Fibroblast of lung (primary cell): ENCODE measurements at regions not wholly inside any gene's neighbourhood (a gene's known extent, or its start where the extent isn't known, plus 50 kb on each side); places are given as distances from the start of the nearest gene placed in this dataset.

Source experiments
- DNase-seq, 2 donors: peaks; one replicate each; pipeline versions ENCODE4 v3.0.0 to v3.0.0-alpha.2; 2010; ENCODE audit warnings: low read depth in 2 of 2
- H2AFZ ChIP-seq: 2 replicates; pipeline ENCODE4 v1.5.1; 2012; ENCODE audit warnings: low read length, control low read depth, inconsistent platforms
- H3K27ac ChIP-seq: 2 replicates; pipeline ENCODE4 v1.5.1; 2011; ENCODE audit warnings: low read length, control low read depth; ENCODE audit not compliant: insufficient read depth
- H3K27me3 ChIP-seq: 2 replicates; pipeline ENCODE4 v1.5.1; 2011; ENCODE audit warnings: mild to moderate bottlenecking, low read length; ENCODE audit not compliant: control insufficient read depth, insufficient read depth
- H3K36me3 ChIP-seq: 2 replicates; pipeline ENCODE4 v1.5.1; 2011; ENCODE audit warnings: low read length; ENCODE audit not compliant: control insufficient read depth, insufficient read depth
- H3K4me1 ChIP-seq: 2 replicates; pipeline ENCODE4 v1.5.1; 2011; ENCODE audit warnings: low read length; ENCODE audit not compliant: control insufficient read depth, insufficient read depth; ENCODE audit errors: extremely low read depth
- H3K4me2 ChIP-seq: 2 replicates; pipeline ENCODE4 v1.5.1; 2011; ENCODE audit warnings: low read length, control low read depth; ENCODE audit not compliant: insufficient read depth; ENCODE audit errors: extremely low read depth
- H3K4me3 ChIP-seq, 4 experiments: fragments of 200-600 bp in 1 of 4; sonication (generic) in 1 of 4; replicated peaks in 1 of 4; 2 replicates each; pipeline ENCODE4 v1.5.1; 2011 to 2016; ENCODE audit warnings: low read length in 4 of 4, low read depth in 3 of 4, mild to moderate bottlenecking in 3 of 4, control low read depth in 2 of 4, inconsistent platforms in 1 of 4, mixed read lengths in 1 of 4; ENCODE audit not compliant: insufficient read depth in 1 of 4; ENCODE audit errors: control extremely low read depth in 1 of 4
- H3K79me2 ChIP-seq: 2 replicates; pipeline ENCODE4 v1.5.1; 2012; ENCODE audit warnings: mild to moderate bottlenecking, low read length, inconsistent platforms; ENCODE audit not compliant: control insufficient read depth, insufficient read depth
- H3K9ac ChIP-seq: 2 replicates; pipeline ENCODE4 v1.5.1; 2011; ENCODE audit warnings: mild to moderate bottlenecking, low read length, control low read depth; ENCODE audit not compliant: insufficient read depth
- H3K9me3 ChIP-seq: 2 replicates; pipeline ENCODE4 v1.5.1; 2012; ENCODE audit warnings: low read depth, low read length; ENCODE audit not compliant: control insufficient read depth, insufficient read depth
- H4K20me1 ChIP-seq: 2 replicates; pipeline ENCODE4 v1.5.1; 2011; ENCODE audit warnings: low read length; ENCODE audit not compliant: control insufficient read depth, insufficient read depth; ENCODE audit errors: extremely low read depth
- EZH2 ChIP-seq: IDR thresholded peaks from 2 replicates; pipeline ENCODE4 v1.5.1; 2012; ENCODE audit warnings: low read length, control low read depth, mild to moderate bottlenecking; ENCODE audit errors: missing control alignments
- TF ChIP-seq, protein P1 (sequence below), 2 donors: IDR thresholded peaks in 1 of 2; conservative IDR thresholded peaks in 1 of 2; 1 replicate in 1 of 2; 2 replicates in 1 of 2; pipeline ENCODE4 v1.5.1; 2011 to 2012; ENCODE audit warnings: low read length in 2 of 2, control low read depth in 1 of 2, inconsistent platforms in 1 of 2, low read depth in 1 of 2, mild to moderate bottlenecking in 1 of 2

- Histone ChIP-seq H3K27me3 (no peaks in the 10 kb centered on the region), H3K79me2 (no peaks in the 10 kb centered on the region), H3K9ac (no peak overlapping the region), H2AFZ (no peak overlapping the region), H3K4me1 (no peaks in the 10 kb centered on the region), H3K4me2 (no peak overlapping the region), H4K20me1 (no peaks in the 10 kb centered on the region), H3K4me3 (no peak overlapping the region), H3K36me3 (no peaks in the 10 kb centered on the region), H3K27ac (no peak overlapping the region), H3K9me3 (no peaks in the 10 kb centered on the region)
- TF ChIP-seq EZH2: no peak
- TF ChIP-seq, protein P1, sequence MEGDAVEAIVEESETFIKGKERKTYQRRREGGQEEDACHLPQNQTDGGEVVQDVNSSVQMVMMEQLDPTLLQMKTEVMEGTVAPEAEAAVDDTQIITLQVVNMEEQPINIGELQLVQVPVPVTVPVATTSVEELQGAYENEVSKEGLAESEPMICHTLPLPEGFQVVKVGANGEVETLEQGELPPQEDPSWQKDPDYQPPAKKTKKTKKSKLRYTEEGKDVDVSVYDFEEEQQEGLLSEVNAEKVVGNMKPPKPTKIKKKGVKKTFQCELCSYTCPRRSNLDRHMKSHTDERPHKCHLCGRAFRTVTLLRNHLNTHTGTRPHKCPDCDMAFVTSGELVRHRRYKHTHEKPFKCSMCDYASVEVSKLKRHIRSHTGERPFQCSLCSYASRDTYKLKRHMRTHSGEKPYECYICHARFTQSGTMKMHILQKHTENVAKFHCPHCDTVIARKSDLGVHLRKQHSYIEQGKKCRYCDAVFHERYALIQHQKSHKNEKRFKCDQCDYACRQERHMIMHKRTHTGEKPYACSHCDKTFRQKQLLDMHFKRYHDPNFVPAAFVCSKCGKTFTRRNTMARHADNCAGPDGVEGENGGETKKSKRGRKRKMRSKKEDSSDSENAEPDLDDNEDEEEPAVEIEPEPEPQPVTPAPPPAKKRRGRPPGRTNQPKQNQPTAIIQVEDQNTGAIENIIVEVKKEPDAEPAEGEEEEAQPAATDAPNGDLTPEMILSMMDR (conservative IDR thresholded peaks at IDR 0.05 in 1 of 2, IDR thresholded peaks at IDR 0.05 in 1 of 2; ENCODE audit: low read depth in 1 of 2, low read length in 2 of 2): no peak
- peak in 1 of 2 donors; percentile 10 for DNase-seq
These were observed 559.9 kb downstream of the INHBA start for GRCh38 chr7:41142904-41143473.

DNA sequence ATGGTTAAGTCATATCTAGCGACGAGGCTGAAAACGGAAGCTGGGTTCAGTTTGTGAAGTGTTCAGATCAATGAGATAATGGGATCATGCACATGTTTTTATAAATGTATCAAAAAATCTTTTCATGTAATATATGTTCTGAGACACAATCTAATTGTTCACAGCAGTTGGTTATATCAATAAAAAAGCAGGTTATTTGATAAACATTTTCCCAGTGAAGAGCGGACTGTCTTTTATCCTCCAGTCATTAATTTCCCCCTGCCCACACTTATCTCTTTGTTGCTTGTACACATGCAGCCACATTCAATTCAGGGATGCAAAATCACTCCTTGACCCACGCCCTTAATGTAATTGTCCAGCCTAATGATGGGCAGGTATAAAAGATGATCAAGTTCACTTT, 563.1 kb downstream of the INHBA start:
- Histone ChIP-seq H4K20me1 (no peaks in the 10 kb centered on the region), H3K9me3 (no peaks in the 10 kb centered on the region), H3K27ac (no peak overlapping the region), H3K27me3 (no peaks in the 10 kb centered on the region), H3K4me1 (no peaks in the 10 kb centered on the region), H3K9ac (no peak overlapping the region), H3K4me3 (no peak overlapping the region), H3K36me3 (no peaks in the 10 kb centered on the region), H2AFZ (no peak overlapping the region), H3K4me2 (no peak overlapping the region), H3K79me2 (no peaks in the 10 kb centered on the region)
- TF ChIP-seq EZH2: no peak
- TF ChIP-seq, protein P1 (conservative IDR thresholded peaks at IDR 0.05 in 1 of 2, IDR thresholded peaks at IDR 0.05 in 1 of 2; ENCODE audit: low read depth in 1 of 2, low read length in 2 of 2): no peak
- no peak for DNase-seq

- no peak for DNase-seq
- Histone ChIP-seq H3K4me3 (no peak overlapping the region), H4K20me1 (no peaks in the 10 kb centered on the region), H2AFZ (no peak overlapping the region), H3K79me2 (no peaks in the 10 kb centered on the region), H3K9me3 (no peaks in the 10 kb centered on the region), H3K27me3 (no peaks in the 10 kb centered on the region), H3K27ac (no peak overlapping the region), H3K9ac (no peak overlapping the region), H3K4me1 (no peaks in the 10 kb centered on the region), H3K4me2 (no peak overlapping the region), H3K36me3 (no peaks in the 10 kb centered on the region)
- TF ChIP-seq EZH2: no peak
- TF ChIP-seq, protein P1 (conservative IDR thresholded peaks at IDR 0.05 in 1 of 2, IDR thresholded peaks at IDR 0.05 in 1 of 2; ENCODE audit: low read depth in 1 of 2, low read length in 2 of 2): no peak
These were observed 566.3 kb downstream of the INHBA start for GRCh38 chr7:41136551-41136950.
